ENCODE measurements at regions not wholly inside any gene's neighbourhood (a gene's known extent, or its start where the extent isn't known, plus 50 kb on each side); places are given as distances from the start of the nearest gene placed in this dataset.
"Not testable (repeated sequence)": the region's sequence is repeated elsewhere in the genome, so short reads cannot be mapped to it uniquely, and the experiment has no call there.

GRCh38 chr14:41096131-41096530, 510.5 kb upstream of the LRFN5 start:
- no peak for DNase-seq (ENCODE audit: low read depth)

- DNase-seq (ENCODE audit: low read depth): no peak
Observed at GRCh38 chr14:41087056-41087455, 519.6 kb upstream of the LRFN5 start.

- no peak for DNase-seq (ENCODE audit: low read depth)
Observed at GRCh38 chr14:41073544-41073943, 533.1 kb upstream of the LRFN5 start.

- no peak for DNase-seq (ENCODE audit: low read depth)
Observed at GRCh38 chr14:41072776-41073175, 533.9 kb upstream of the LRFN5 start.

- no peak for DNase-seq (ENCODE audit: low read depth)
Observed at GRCh38 chr14:41071351-41071750, 535.3 kb upstream of the LRFN5 start.

GRCh38 chr14:41062826-41063225, 543.9 kb upstream of the LRFN5 start:
- peak; percentile 52 for DNase-seq (ENCODE audit: low read depth)

- no peak for DNase-seq (ENCODE audit: low read depth)
Observed at GRCh38 chr14:41055589-41055988, 551.1 kb upstream of the LRFN5 start.

GRCh38 chr14:41051801-41052200, 554.9 kb upstream of the LRFN5 start:
- DNase-seq (ENCODE audit: low read depth): no peak

- no peak for DNase-seq (ENCODE audit: low read depth)
Observed at GRCh38 chr14:41047763-41048162, 558.9 kb upstream of the LRFN5 start.

- no peak for DNase-seq (ENCODE audit: low read depth)
Observed at GRCh38 chr14:41037388-41037787, 569.3 kb upstream of the LRFN5 start.

- DNase-seq (ENCODE audit: low read depth): no peak
Observed at GRCh38 chr14:41034969-41035368, 571.7 kb upstream of the LRFN5 start.

- DNase-seq (ENCODE audit: low read depth): peak; percentile 41
Observed at GRCh38 chr14:41022932-41023331, 583.7 kb upstream of the LRFN5 start.

- no peak for DNase-seq (ENCODE audit: low read depth)
Observed at GRCh38 chr14:41016213-41016612, 590.5 kb upstream of the LRFN5 start.

- peak; percentile 47 for DNase-seq (ENCODE audit: low read depth)
Observed at GRCh38 chr14:41000350-41000749, 606.3 kb upstream of the LRFN5 start.

- DNase-seq (ENCODE audit: low read depth): no peak
Observed at GRCh38 chr14:40989260-40989659, 617.4 kb upstream of the LRFN5 start.

- peak; percentile 42 for DNase-seq (ENCODE audit: low read depth)
Observed at GRCh38 chr14:40987481-40987880, 619.2 kb upstream of the LRFN5 start.

- no peak for DNase-seq (ENCODE audit: low read depth)
Observed at GRCh38 chr14:40986655-40987054, 620.0 kb upstream of the LRFN5 start.

- DNase-seq (ENCODE audit: low read depth): no peak
Observed at GRCh38 chr14:40985584-40985983, 621.1 kb upstream of the LRFN5 start.

- DNase-seq (ENCODE audit: low read depth): peak; percentile 38
Observed at GRCh38 chr14:40983604-40984003, 623.1 kb upstream of the LRFN5 start.

GRCh38 chr14:40981247-40981646, 625.4 kb upstream of the LRFN5 start:
- peak; percentile 50 for DNase-seq (ENCODE audit: low read depth)

GRCh38 chr14:40960257-40960656, 646.4 kb upstream of the LRFN5 start:
- DNase-seq (ENCODE audit: low read depth): not testable (repeated sequence)

GRCh38 chr14:40955131-40955505, 651.6 kb upstream of the LRFN5 start:
- DNase-seq (ENCODE audit: low read depth): peak; percentile 3

GRCh38 chr14:40954448-40955130, 652.1 kb upstream of the LRFN5 start:
- peak; percentile 4 for DNase-seq (ENCODE audit: low read depth)

GRCh38 chr14:40944521-40944920, 662.2 kb upstream of the LRFN5 start:
- no peak for DNase-seq (ENCODE audit: low read depth)

Measured in HT1080 (cell line).